ENCODE measurements at regions not wholly inside any gene's neighbourhood (a gene's known extent, or its start where the extent isn't known, plus 50 kb on each side); places are given as distances from the start of the nearest gene placed in this dataset.

- TF ChIP-seq EZH2 (IDR thresholded peaks at IDR 0.05; ENCODE audit: insufficient read depth, poor library complexity, severe bottlenecking) (no peak), EZH2phosphoT487 (IDR thresholded peaks at IDR 0.05; ENCODE audit: insufficient read depth, low read depth) (no peak)
These were observed 658.4 kb upstream of the CELF2 start for GRCh38 chr10:10359263-10359662.
